Liver (tissue), 8 donors: ENCODE measurements at regions not wholly inside any gene's neighbourhood (a gene's known extent, or its start where the extent isn't known, plus 50 kb on each side); places are given as distances from the start of the nearest gene placed in this dataset.
"Not testable (repeated sequence)": the region's sequence is repeated elsewhere in the genome, so short reads cannot be mapped to it uniquely, and the experiment has no call there.

Experiments used
- DNase-seq: peaks from one replicate; pipeline ENCODE4 v3.0.0-alpha.2; 2017; ENCODE audit warnings: low spot score
- H3K27ac ChIP-seq, 2 donors: one replicate each; pipeline ENCODE4 v1.7.0; 2013; ENCODE audit warnings: inconsistent platforms in 2 of 2, low read length in 2 of 2, control low read depth in 1 of 2, low read depth in 1 of 2, mild to moderate bottlenecking in 1 of 2
- H3K27me3 ChIP-seq, 4 donors: one replicate each; pipeline versions ENCODE4 v1.6.1 to v1.7.0; 2013; ENCODE audit warnings: low read length in 3 of 4, inconsistent platforms in 1 of 4, mild to moderate bottlenecking in 1 of 4, moderate library complexity in 1 of 4; ENCODE audit not compliant: control insufficient read depth in 4 of 4, insufficient read depth in 4 of 4
- H3K36me3 ChIP-seq, 4 donors: one replicate each; pipeline versions ENCODE4 v1.6.1 to v1.7.0; 2013; ENCODE audit warnings: low read length in 3 of 4, mild to moderate bottlenecking in 3 of 4, low read depth in 1 of 4, moderate library complexity in 1 of 4; ENCODE audit not compliant: control insufficient read depth in 4 of 4, insufficient read depth in 3 of 4
- H3K4me1 ChIP-seq, 4 donors: one replicate each; pipeline versions ENCODE4 v1.6.1 to v1.7.0; 2013; ENCODE audit warnings: low read length in 3 of 4, mild to moderate bottlenecking in 3 of 4, moderate library complexity in 1 of 4; ENCODE audit not compliant: control insufficient read depth in 4 of 4, insufficient read depth in 4 of 4
- H3K4me3 ChIP-seq, 3 donors: one replicate each; pipeline versions ENCODE4 v1.6.1 to v1.7.0; 2013; ENCODE audit warnings: low read length in 3 of 3, control low read depth in 1 of 3, low read depth in 1 of 3, mild to moderate bottlenecking in 1 of 3
- H3K9ac ChIP-seq, 2 donors: one replicate each; pipeline ENCODE4 v1.7.0; 2013; ENCODE audit warnings: low read length in 2 of 2, mild to moderate bottlenecking in 2 of 2, moderate library complexity in 2 of 2, control low read depth in 1 of 2, low read depth in 1 of 2
- H3K9me3 ChIP-seq, 4 donors: one replicate each; pipeline versions ENCODE4 v1.6.1 to v1.7.0; 2013; ENCODE audit warnings: low read length in 3 of 4; ENCODE audit not compliant: control insufficient read depth in 4 of 4
- CTCF ChIP-seq: fragments of 150-350 bp; IDR thresholded peaks from 2 replicates; pipeline ENCODE4 v1.5.1; 2017; ENCODE audit warnings: improper control_type of control experiment, low read depth, low read length; ENCODE audit not compliant: missing input control
- EGR1 ChIP-seq, 2 donors: IDR thresholded peaks; 2 replicates each; pipeline ENCODE4 v1.6.1; 2016 to 2018; ENCODE audit warnings: antibody characterized with exemption in 2 of 2, low read depth in 2 of 2
- FOXA1 ChIP-seq: IDR thresholded peaks from 2 replicates; pipeline ENCODE4 v1.6.1; 2016; ENCODE audit warnings: antibody characterized with exemption
- FOXA2 ChIP-seq: IDR thresholded peaks from 2 replicates; pipeline ENCODE4 v1.6.1; 2016; ENCODE audit warnings: antibody characterized with exemption
- GABPA ChIP-seq, 2 donors: IDR thresholded peaks in 1 of 2; conservative IDR thresholded peaks in 1 of 2; 2 replicates each; pipeline ENCODE4 v1.6.1; 2016; ENCODE audit warnings: antibody characterized with exemption in 2 of 2, mild to moderate bottlenecking in 1 of 2, moderate library complexity in 1 of 2
- HNF4A ChIP-seq, 2 donors: conservative IDR thresholded peaks; 2 replicates each; pipeline ENCODE4 v1.6.1; 2016; ENCODE audit warnings: antibody characterized with exemption in 2 of 2, mild to moderate bottlenecking in 2 of 2
- HNF4G ChIP-seq: IDR thresholded peaks from 2 replicates; pipeline ENCODE4 v1.6.1; 2016; ENCODE audit warnings: antibody characterized with exemption
- JUND ChIP-seq, 2 donors: IDR thresholded peaks; 2 replicates each; pipeline ENCODE4 v1.6.1; 2016; ENCODE audit warnings: antibody characterized with exemption in 2 of 2
- MAX ChIP-seq: IDR thresholded peaks from 2 replicates; pipeline ENCODE4 v1.6.1; 2016; ENCODE audit warnings: antibody characterized with exemption
- NR2F2 ChIP-seq: IDR thresholded peaks from 2 replicates; pipeline ENCODE4 v1.6.1; 2016; ENCODE audit warnings: antibody characterized with exemption
- RAD21 ChIP-seq, 2 donors: IDR thresholded peaks; 2 replicates each; pipeline ENCODE4 v1.6.1; 2016; ENCODE audit warnings: antibody characterized with exemption in 2 of 2, mild to moderate bottlenecking in 2 of 2
- SP1 ChIP-seq: IDR thresholded peaks from 2 replicates; pipeline ENCODE4 v1.6.1; 2018; ENCODE audit warnings: antibody characterized with exemption, mild to moderate bottlenecking
- TAF1 ChIP-seq: conservative IDR thresholded peaks from 2 replicates; pipeline ENCODE4 v1.6.1; 2016; ENCODE audit warnings: antibody characterized with exemption, mild to moderate bottlenecking
- YY1 ChIP-seq: IDR thresholded peaks from 2 replicates; pipeline ENCODE4 v1.6.1; 2016; ENCODE audit warnings: antibody characterized with exemption, mild to moderate bottlenecking
- WGBS: extraction: QIAGEN DNeasy Blood & Tissue Kit; methylation state at CpG from one replicate; pipeline ENCODE4 v1.1.7; 2013; 5-methylcytosine and 5-hydroxymethylcytosine counted together
- TF ChIP-seq, protein P1 (sequence below): IDR thresholded peaks from 2 replicates; pipeline ENCODE4 v1.6.1; 2016; ENCODE audit warnings: antibody characterized with exemption
- TF ChIP-seq, protein P2 (sequence below): IDR thresholded peaks from 2 replicates; pipeline ENCODE4 v1.6.1; 2016; ENCODE audit warnings: antibody characterized with exemption
- TF ChIP-seq, protein P3 (sequence below): IDR thresholded peaks from 2 replicates; pipeline ENCODE4 v1.6.1; 2016; ENCODE audit warnings: antibody characterized with exemption, mild to moderate bottlenecking
- donor health status: healthy.
- donor health status: healthy.
- donor health status: healthy.
- donor health status: healthy.
- donor health status: healthy.

DNA sequence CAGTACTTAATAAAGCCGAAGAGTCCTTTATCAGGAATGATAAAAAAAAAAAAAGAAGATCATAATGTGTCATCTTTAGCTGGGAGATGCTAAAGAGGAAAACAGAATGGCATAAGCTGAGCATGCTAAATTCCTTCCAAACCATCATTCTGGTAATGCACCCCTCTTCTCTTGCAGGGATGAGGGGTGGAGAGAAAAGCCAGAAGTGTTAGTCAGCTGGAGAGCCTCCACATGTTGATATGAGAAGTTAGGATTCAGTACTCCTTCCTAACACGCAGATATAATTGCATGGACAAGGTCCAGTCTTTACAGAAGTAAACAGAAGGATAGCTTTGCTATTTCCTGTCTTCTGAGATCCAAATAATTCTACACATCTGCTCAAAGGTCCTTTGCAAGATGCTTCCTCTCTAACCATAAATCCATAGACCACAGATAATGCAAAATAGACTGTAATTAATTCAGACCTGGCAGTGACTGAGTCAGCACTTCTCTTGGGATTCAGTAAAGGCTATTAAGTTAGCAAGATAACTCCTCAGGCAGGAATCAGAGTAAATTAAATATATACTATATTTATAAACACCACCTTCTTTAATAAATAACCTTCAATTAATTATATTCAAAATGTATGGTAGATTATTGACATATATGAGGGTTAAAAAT is 930.0 kb upstream of the KLHL29 start:
- Histone ChIP-seq H3K9ac (no peak overlapping the region), H3K27me3 (no peaks in the 10 kb centered on the region), H3K36me3 (no peaks in the 10 kb centered on the region), H3K9me3 (no peaks in the 10 kb centered on the region), H3K27ac (no peak overlapping the region), H3K4me1 (no peaks in the 10 kb centered on the region), H3K4me3 (no peak overlapping the region)
- TF ChIP-seq YY1, result no peak
- TF ChIP-seq NR2F2, result peak; percentile 43
- TF ChIP-seq FOXA1, result no peak
- no peak for TF ChIP-seq JUND (IDR thresholded peaks at IDR 0.05)
- TF ChIP-seq, protein P1, sequence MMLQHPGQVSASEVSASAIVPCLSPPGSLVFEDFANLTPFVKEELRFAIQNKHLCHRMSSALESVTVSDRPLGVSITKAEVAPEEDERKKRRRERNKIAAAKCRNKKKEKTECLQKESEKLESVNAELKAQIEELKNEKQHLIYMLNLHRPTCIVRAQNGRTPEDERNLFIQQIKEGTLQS, result no peak
- no peak for TF ChIP-seq EGR1 (IDR thresholded peaks at IDR 0.05; ENCODE audit: low read depth in 2 of 2)
- TF ChIP-seq, protein P2, sequence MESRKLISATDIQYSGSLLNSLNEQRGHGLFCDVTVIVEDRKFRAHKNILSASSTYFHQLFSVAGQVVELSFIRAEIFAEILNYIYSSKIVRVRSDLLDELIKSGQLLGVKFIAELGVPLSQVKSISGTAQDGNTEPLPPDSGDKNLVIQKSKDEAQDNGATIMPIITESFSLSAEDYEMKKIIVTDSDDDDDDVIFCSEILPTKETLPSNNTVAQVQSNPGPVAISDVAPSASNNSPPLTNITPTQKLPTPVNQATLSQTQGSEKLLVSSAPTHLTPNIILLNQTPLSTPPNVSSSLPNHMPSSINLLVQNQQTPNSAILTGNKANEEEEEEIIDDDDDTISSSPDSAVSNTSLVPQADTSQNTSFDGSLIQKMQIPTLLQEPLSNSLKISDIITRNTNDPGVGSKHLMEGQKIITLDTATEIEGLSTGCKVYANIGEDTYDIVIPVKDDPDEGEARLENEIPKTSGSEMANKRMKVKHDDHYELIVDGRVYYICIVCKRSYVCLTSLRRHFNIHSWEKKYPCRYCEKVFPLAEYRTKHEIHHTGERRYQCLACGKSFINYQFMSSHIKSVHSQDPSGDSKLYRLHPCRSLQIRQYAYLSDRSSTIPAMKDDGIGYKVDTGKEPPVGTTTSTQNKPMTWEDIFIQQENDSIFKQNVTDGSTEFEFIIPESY, result no peak
- TF ChIP-seq FOXA2, result no peak
- no peak for DNase-seq
- WGBS, result 67% methylated on average over 2 of the region's 2 CpGs

- no peak for TF ChIP-seq HNF4G
- TF ChIP-seq, protein P3, sequence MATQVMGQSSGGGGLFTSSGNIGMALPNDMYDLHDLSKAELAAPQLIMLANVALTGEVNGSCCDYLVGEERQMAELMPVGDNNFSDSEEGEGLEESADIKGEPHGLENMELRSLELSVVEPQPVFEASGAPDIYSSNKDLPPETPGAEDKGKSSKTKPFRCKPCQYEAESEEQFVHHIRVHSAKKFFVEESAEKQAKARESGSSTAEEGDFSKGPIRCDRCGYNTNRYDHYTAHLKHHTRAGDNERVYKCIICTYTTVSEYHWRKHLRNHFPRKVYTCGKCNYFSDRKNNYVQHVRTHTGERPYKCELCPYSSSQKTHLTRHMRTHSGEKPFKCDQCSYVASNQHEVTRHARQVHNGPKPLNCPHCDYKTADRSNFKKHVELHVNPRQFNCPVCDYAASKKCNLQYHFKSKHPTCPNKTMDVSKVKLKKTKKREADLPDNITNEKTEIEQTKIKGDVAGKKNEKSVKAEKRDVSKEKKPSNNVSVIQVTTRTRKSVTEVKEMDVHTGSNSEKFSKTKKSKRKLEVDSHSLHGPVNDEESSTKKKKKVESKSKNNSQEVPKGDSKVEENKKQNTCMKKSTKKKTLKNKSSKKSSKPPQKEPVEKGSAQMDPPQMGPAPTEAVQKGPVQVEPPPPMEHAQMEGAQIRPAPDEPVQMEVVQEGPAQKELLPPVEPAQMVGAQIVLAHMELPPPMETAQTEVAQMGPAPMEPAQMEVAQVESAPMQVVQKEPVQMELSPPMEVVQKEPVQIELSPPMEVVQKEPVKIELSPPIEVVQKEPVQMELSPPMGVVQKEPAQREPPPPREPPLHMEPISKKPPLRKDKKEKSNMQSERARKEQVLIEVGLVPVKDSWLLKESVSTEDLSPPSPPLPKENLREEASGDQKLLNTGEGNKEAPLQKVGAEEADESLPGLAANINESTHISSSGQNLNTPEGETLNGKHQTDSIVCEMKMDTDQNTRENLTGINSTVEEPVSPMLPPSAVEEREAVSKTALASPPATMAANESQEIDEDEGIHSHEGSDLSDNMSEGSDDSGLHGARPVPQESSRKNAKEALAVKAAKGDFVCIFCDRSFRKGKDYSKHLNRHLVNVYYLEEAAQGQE, result no peak
- no peak for TF ChIP-seq EGR1 (IDR thresholded peaks at IDR 0.05; ENCODE audit: low read depth in 2 of 2)
- TF ChIP-seq CTCF, result no peak
- no peak for TF ChIP-seq RAD21 (IDR thresholded peaks at IDR 0.05)
- TF ChIP-seq, protein P1, result no peak
- TF ChIP-seq MAX, result no peak
- no peak for TF ChIP-seq NR2F2
- TF ChIP-seq SP1, result no peak
- TF ChIP-seq, protein P2, result no peak
- no peak for TF ChIP-seq FOXA2
- no peak for TF ChIP-seq GABPA (IDR thresholded peaks at IDR 0.05 in 1 of 2, conservative IDR thresholded peaks at IDR 0.05 in 1 of 2)
- TF ChIP-seq JUND (IDR thresholded peaks at IDR 0.05), result no peak
- no peak for TF ChIP-seq HNF4A (conservative IDR thresholded peaks at IDR 0.05)
- TF ChIP-seq TAF1, result no peak
- TF ChIP-seq FOXA1, result no peak
- no peak for TF ChIP-seq YY1
- no peak overlapping the region for H3K4me3 ChIP-seq
- DNase-seq, result no peak
- 63% methylated on average over 1 of the region's 1 CpG for WGBS
- no peaks in the 10 kb centered on the region for H3K36me3 ChIP-seq
- H3K27ac ChIP-seq, result no peak overlapping the region
- no peaks in the 10 kb centered on the region for H3K9me3 ChIP-seq
- H3K27me3 ChIP-seq, result no peaks in the 10 kb centered on the region
- no peaks in the 10 kb centered on the region for H3K4me1 ChIP-seq
- no peak overlapping the region for H3K9ac ChIP-seq
Observed at GRCh38 chr2:22458440-22458839, 926.5 kb upstream of the KLHL29 start.

GRCh38 chr2:22475103-22475502 is 909.9 kb upstream of the KLHL29 start:
- not testable (repeated sequence) for H3K27me3 ChIP-seq, H3K27ac ChIP-seq, DNase-seq, H3K4me1 ChIP-seq, H3K36me3 ChIP-seq, H3K9ac ChIP-seq, H3K4me3 ChIP-seq, H3K9me3 ChIP-seq
- WGBS, result 82% methylated on average over 4 of the region's 4 CpGs
